ENCODE measurements at regions not wholly inside any gene's neighbourhood (a gene's known extent, or its start where the extent isn't known, plus 50 kb on each side); places are given as distances from the start of the nearest gene placed in this dataset.

DNA sequence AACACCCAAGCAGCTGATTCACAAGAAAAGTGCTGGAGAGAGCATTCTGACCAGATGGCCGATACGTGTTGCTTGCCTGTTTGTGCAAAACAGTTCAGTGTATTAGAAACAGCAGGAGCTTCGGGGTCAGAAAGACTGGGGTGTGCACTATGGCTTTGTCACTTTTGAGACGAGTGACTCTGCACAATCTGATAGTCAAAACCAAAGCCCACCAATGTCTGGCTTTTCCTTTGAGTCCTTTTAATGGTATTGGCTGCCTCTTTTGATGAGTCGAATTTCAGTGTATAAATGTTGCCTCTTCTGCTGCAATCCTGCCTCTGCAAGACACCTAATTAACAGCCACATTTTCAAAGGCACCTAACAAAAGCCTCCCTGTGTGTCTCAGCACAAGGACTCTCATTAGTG is 444.6 kb downstream of the AJAP1 start:
- TF ChIP-seq, protein P1, sequence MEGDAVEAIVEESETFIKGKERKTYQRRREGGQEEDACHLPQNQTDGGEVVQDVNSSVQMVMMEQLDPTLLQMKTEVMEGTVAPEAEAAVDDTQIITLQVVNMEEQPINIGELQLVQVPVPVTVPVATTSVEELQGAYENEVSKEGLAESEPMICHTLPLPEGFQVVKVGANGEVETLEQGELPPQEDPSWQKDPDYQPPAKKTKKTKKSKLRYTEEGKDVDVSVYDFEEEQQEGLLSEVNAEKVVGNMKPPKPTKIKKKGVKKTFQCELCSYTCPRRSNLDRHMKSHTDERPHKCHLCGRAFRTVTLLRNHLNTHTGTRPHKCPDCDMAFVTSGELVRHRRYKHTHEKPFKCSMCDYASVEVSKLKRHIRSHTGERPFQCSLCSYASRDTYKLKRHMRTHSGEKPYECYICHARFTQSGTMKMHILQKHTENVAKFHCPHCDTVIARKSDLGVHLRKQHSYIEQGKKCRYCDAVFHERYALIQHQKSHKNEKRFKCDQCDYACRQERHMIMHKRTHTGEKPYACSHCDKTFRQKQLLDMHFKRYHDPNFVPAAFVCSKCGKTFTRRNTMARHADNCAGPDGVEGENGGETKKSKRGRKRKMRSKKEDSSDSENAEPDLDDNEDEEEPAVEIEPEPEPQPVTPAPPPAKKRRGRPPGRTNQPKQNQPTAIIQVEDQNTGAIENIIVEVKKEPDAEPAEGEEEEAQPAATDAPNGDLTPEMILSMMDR (IDR thresholded peaks at IDR 0.05; ENCODE audit: extremely low read depth, low read depth, low read length) = no peak
- no peak overlapping the region for H3K4me3 ChIP-seq (ENCODE audit: insufficient read depth, low read length)
- H3K79me2 ChIP-seq (ENCODE audit: insufficient read depth, low read length) = no peaks in the 10 kb centered on the region
- no peak overlapping the region for H3K4me2 ChIP-seq (ENCODE audit: insufficient read depth, low read length)
- no peak overlapping the region for H3K27ac ChIP-seq (ENCODE audit: low read depth, low read length)
- no peaks in the 10 kb centered on the region for H3K4me1 ChIP-seq (ENCODE audit: insufficient read depth, low read length)
- H2AFZ ChIP-seq (ENCODE audit: low read length) = no peak overlapping the region
- no peaks in the 10 kb centered on the region for H3K36me3 ChIP-seq (ENCODE audit: insufficient read depth, low read length)
- DNase-seq (ENCODE audit: insufficient read length, low spot score, missing footprints) = no peak
- H3K27me3 ChIP-seq (ENCODE audit: insufficient read depth, low read length) = no peaks in the 10 kb centered on the region
- H4K20me1 ChIP-seq (ENCODE audit: insufficient read depth, low read length) = no peaks in the 10 kb centered on the region
- H3K9me3 ChIP-seq (ENCODE audit: low read depth, low read length) = no peaks in the 10 kb centered on the region

DNA sequence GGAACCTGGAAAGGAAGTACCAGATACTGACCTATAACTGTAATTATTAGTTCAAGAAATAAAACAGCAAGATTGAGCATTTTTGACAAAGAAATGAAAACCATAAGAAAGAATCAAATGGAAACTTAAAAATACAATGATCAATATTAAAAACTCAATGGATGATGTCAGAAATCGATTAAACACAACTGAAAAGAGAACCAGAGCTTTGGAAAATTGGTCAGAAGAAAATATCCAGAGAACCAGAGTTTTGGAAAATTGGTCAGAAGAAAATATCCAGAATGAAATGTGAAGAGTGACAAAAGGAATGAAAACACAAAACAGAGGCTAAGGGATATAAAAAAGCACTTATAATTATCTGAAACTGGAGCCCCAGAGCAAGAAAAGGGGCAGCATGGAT is 438.6 kb downstream of the AJAP1 start:
- TF ChIP-seq, protein P1 (IDR thresholded peaks at IDR 0.05; ENCODE audit: extremely low read depth, low read depth, low read length) = no peak
- Histone ChIP-seq H3K4me2 (ENCODE audit: insufficient read depth, low read length) (no peak overlapping the region), H3K79me2 (ENCODE audit: insufficient read depth, low read length) (no peaks in the 10 kb centered on the region), H4K20me1 (ENCODE audit: insufficient read depth, low read length) (no peaks in the 10 kb centered on the region), H3K4me3 (ENCODE audit: insufficient read depth, low read length) (no peak overlapping the region), H2AFZ (ENCODE audit: low read length) (no peak overlapping the region), H3K36me3 (ENCODE audit: insufficient read depth, low read length) (no peaks in the 10 kb centered on the region), H3K9me3 (ENCODE audit: low read depth, low read length) (no peaks in the 10 kb centered on the region), H3K27me3 (ENCODE audit: insufficient read depth, low read length) (no peaks in the 10 kb centered on the region), H3K27ac (ENCODE audit: low read depth, low read length) (no peak overlapping the region), H3K4me1 (ENCODE audit: insufficient read depth, low read length) (no peaks in the 10 kb centered on the region)
- no peak for DNase-seq (ENCODE audit: insufficient read length, low spot score, missing footprints)

DNA sequence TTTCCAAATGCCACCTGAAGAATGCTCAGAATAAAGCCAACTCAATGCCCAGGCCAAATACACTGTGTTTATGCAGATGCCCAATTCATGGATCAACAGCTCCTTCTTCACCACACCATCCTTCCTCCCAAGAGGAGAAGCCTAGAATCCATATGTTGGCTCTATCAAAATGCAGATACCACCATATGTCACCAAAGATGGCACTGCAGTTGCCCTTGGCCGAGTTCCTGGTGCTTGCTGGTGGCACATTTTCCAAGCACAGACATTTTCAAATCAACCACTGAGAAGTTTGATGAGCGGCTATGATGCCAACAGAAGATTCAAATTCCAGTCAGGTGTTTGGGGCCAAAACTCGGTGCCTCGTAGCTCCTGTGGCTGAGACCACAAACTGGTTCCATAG is 430.3 kb downstream of the AJAP1 start:
- Histone ChIP-seq H3K79me2 (ENCODE audit: insufficient read depth, low read length) (no peaks in the 10 kb centered on the region), H3K4me2 (ENCODE audit: insufficient read depth, low read length) (no peak overlapping the region), H4K20me1 (ENCODE audit: insufficient read depth, low read length) (no peaks in the 10 kb centered on the region), H3K4me3 (ENCODE audit: insufficient read depth, low read length) (no peak overlapping the region), H3K27me3 (ENCODE audit: insufficient read depth, low read length) (no peaks in the 10 kb centered on the region), H3K9me3 (ENCODE audit: low read depth, low read length) (peaks cover 6% of the 10 kb centered on the region), H3K36me3 (ENCODE audit: insufficient read depth, low read length) (no peaks in the 10 kb centered on the region), H3K27ac (ENCODE audit: low read depth, low read length) (no peak overlapping the region), H3K4me1 (ENCODE audit: insufficient read depth, low read length) (no peaks in the 10 kb centered on the region), H2AFZ (ENCODE audit: low read length) (no peak overlapping the region)
- DNase-seq (ENCODE audit: insufficient read length, low spot score, missing footprints) = no peak
- TF ChIP-seq, protein P1 (IDR thresholded peaks at IDR 0.05; ENCODE audit: extremely low read depth, low read depth, low read length) = no peak

DNA sequence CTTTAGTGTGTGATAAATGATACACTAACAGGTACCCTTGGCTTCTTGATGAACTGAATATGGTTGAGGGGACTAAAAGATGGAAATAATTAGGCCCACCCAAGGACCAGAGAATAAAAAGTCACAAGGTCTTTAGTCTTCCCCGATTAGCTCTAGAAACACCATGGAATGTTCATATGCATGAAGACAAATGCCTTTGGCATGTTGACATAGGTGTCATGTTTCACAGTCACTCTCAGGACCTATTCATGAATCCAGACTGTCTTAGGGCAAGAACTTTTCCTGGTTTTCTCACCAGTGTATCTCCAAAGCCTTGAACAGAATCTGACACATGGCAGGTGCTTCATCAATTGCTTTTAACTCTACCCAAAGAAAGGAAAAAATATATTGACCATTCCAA is 412.8 kb downstream of the AJAP1 start:
- Histone ChIP-seq H3K9me3 (ENCODE audit: low read depth, low read length) (no peaks in the 10 kb centered on the region), H3K27me3 (ENCODE audit: insufficient read depth, low read length) (no peaks in the 10 kb centered on the region), H2AFZ (ENCODE audit: low read length) (no peak overlapping the region), H3K4me2 (ENCODE audit: insufficient read depth, low read length) (no peak overlapping the region), H3K79me2 (ENCODE audit: insufficient read depth, low read length) (no peaks in the 10 kb centered on the region), H3K36me3 (ENCODE audit: insufficient read depth, low read length) (no peaks in the 10 kb centered on the region), H4K20me1 (ENCODE audit: insufficient read depth, low read length) (no peaks in the 10 kb centered on the region), H3K4me3 (ENCODE audit: insufficient read depth, low read length) (no peak overlapping the region), H3K4me1 (ENCODE audit: insufficient read depth, low read length) (no peaks in the 10 kb centered on the region), H3K27ac (ENCODE audit: low read depth, low read length) (no peak overlapping the region)
- no peak for DNase-seq (ENCODE audit: insufficient read length, low spot score, missing footprints)
- TF ChIP-seq, protein P1 (IDR thresholded peaks at IDR 0.05; ENCODE audit: extremely low read depth, low read depth, low read length) = no peak
